ENCODE measurements at regions not wholly inside any gene's neighbourhood (a gene's known extent, or its start where the extent isn't known, plus 50 kb on each side); places are given as distances from the start of the nearest gene placed in this dataset.

- H4K8ac ChIP-seq (replicated peaks; ENCODE audit: insufficient read length, low read depth, low read length) = no peak overlapping the region
- TF ChIP-seq CTCF (conservative IDR thresholded peaks at IDR 0.05) = no peak
- no peaks in the 10 kb centered on the region for H3K27me3 ChIP-seq (ENCODE audit: insufficient read depth, low read length)
- no peak overlapping the region for H2BK15ac ChIP-seq (ENCODE audit: low read depth, low read length)
- H4K5ac ChIP-seq (ENCODE audit: insufficient read length, low read depth, low read length) = no peak overlapping the region
- no peak overlapping the region for H3K4me2 ChIP-seq (ENCODE audit: insufficient read depth, insufficient read length, low read length)
- no peak overlapping the region for H3K56ac ChIP-seq (ENCODE audit: insufficient read length, low read depth, low read length)
- H3K4me3 Mint-ChIP-seq = no peak overlapping the region
- no peaks in the 10 kb centered on the region for H3K36me3 Mint-ChIP-seq (ENCODE audit: insufficient read depth in 1 of 3, low read depth in 3 of 3)
- H2BK5ac ChIP-seq (ENCODE audit: insufficient read length, low read length) = no peak overlapping the region
- H3K27me3 Mint-ChIP-seq (ENCODE audit: low read depth) = no peaks in the 10 kb centered on the region
- no peak overlapping the region for H3K14ac ChIP-seq (ENCODE audit: insufficient read depth, low read length)
- H3K9me3 ChIP-seq (ENCODE audit: control insufficient read depth, low read depth, low read length) = no peaks in the 10 kb centered on the region
- H3K4me1 Mint-ChIP-seq = no peaks in the 10 kb centered on the region
- no CpG with 5 or more reads among the region's 1 CpG for WGBS (ENCODE audit: extremely low coverage, insufficient read length, low lambda C conversion rate)
- no peak overlapping the region for H2BK12ac ChIP-seq (ENCODE audit: insufficient read length, low read depth, low read length)
- H3K18ac ChIP-seq (ENCODE audit: insufficient read length, low read depth, low read length) = no peak overlapping the region
- no peak overlapping the region for H2BK120ac ChIP-seq (ENCODE audit: low read depth, low read length, poor library complexity, severe bottlenecking)
- H3K9ac ChIP-seq (ENCODE audit: extremely low read depth, insufficient read length, low read length) = no peak overlapping the region
- H4K20me1 ChIP-seq (ENCODE audit: control insufficient read depth, insufficient read depth, insufficient read length) = no peaks in the 10 kb centered on the region
- H3K4me1 ChIP-seq (ENCODE audit: insufficient read depth, low read length) = no peaks in the 10 kb centered on the region
- no peak for DNase-seq
- no peak overlapping the region for H3K27ac Mint-ChIP-seq
- H3T11ph ChIP-seq (ENCODE audit: low read length) = no peak overlapping the region
- no peak overlapping the region for H3K23ac ChIP-seq (ENCODE audit: insufficient read length, low read depth, low read length)
- no peaks in the 10 kb centered on the region for H3K79me1 ChIP-seq (ENCODE audit: insufficient read depth, low read depth, low read length, poor library complexity, severe bottlenecking)
- H3K4ac ChIP-seq (ENCODE audit: low read depth, low read length) = no peak overlapping the region
- no peak overlapping the region for H4K91ac ChIP-seq (ENCODE audit: insufficient read length, low read depth, low read length)
- no peaks in the 10 kb centered on the region for H3K79me2 ChIP-seq (ENCODE audit: insufficient read depth, low read length)
- H2AFZ ChIP-seq (ENCODE audit: low read length) = no peak overlapping the region
- no peak overlapping the region for H3K27ac ChIP-seq (ENCODE audit: insufficient read length, low read depth, low read length)
- no peaks in the 10 kb centered on the region for H3K9me3 Mint-ChIP-seq
- no peak overlapping the region for H2AK5ac ChIP-seq (ENCODE audit: insufficient read length, low read length)
- H2BK20ac ChIP-seq (ENCODE audit: low read depth, low read length, poor library complexity, severe bottlenecking) = no peak overlapping the region
- no peaks in the 10 kb centered on the region for H3K23me2 ChIP-seq (ENCODE audit: insufficient read length, low read depth, low read length, poor library complexity, severe bottlenecking)
Measured at GRCh38 chr9:75691408-75691807, 199.1 kb upstream of the PCSK5 start.

Measured in H9 (cell line).